Smooth muscle cell (in vitro differentiated cells): ENCODE measurements at regions not wholly inside any gene's neighbourhood (a gene's known extent, or its start where the extent isn't known, plus 50 kb on each side); places are given as distances from the start of the nearest gene placed in this dataset.

Source experiments
- DNase-seq: peaks from one replicate; lab custom pipeline; 2025; ENCODE audit not compliant: unreplicated experiment; lab: John Stamatoyannopoulos, UW
- H2AFZ ChIP-seq: fragments of 200-600 bp; sonication (generic); 2 replicates; pipeline ENCODE4 v1.6.0; 2016; ENCODE audit warnings: antibody characterized with exemption, low read depth, mild to moderate bottlenecking
- H3F3A ChIP-seq: fragments of 200-600 bp; sonication (generic); 2 replicates; pipeline ENCODE4 v1.6.0; 2017; ENCODE audit warnings: antibody characterized with exemption, low read depth
- H3K27ac ChIP-seq: fragments of 200-600 bp; sonication (generic); 2 replicates; pipeline ENCODE4 v1.5.1; 2016; ENCODE audit warnings: low read depth, mild to moderate bottlenecking
- H3K27me3 ChIP-seq: fragments of 200-600 bp; sonication (generic); 2 replicates; pipeline ENCODE4 v1.6.1; 2016; ENCODE audit warnings: low read depth, mild to moderate bottlenecking
- H3K36me3 ChIP-seq: fragments of 200-600 bp; sonication (generic); 2 replicates; pipeline ENCODE4 v1.5.1; 2016; ENCODE audit warnings: low read depth
- H3K4me1 ChIP-seq: fragments of 200-600 bp; sonication (generic); 2 replicates; pipeline ENCODE4 v1.5.1; 2016; ENCODE audit warnings: low read depth
- H3K4me2 ChIP-seq: fragments of 200-600 bp; sonication (generic); 2 replicates; pipeline ENCODE4 v1.6.0; 2016; ENCODE audit warnings: mild to moderate bottlenecking
- H3K4me3 ChIP-seq: fragments of 200-600 bp; sonication (generic); 2 replicates; pipeline ENCODE4 v1.5.1; 2016; ENCODE audit warnings: mild to moderate bottlenecking
- H3K79me2 ChIP-seq: fragments of 200-600 bp; sonication (generic); 2 replicates; pipeline ENCODE4 v1.6.0; 2016; ENCODE audit warnings: low read depth, mild to moderate bottlenecking
- H3K9ac ChIP-seq: fragments of 200-600 bp; sonication (generic); 2 replicates; pipeline ENCODE4 v1.6.0; 2016; ENCODE audit warnings: low read depth
- H3K9me3 ChIP-seq: fragments of 200-600 bp; sonication (generic); replicated peaks from 2 replicates; pipeline ENCODE4 v1.5.1; 2016; ENCODE audit warnings: low read depth
- H4K20me1 ChIP-seq: fragments of 200-600 bp; sonication (generic); 2 replicates; pipeline ENCODE4 v1.6.0; 2016; ENCODE audit warnings: low read depth
- WGBS: methylation state at CpG from one replicate; pipeline ENCODE4 v1.1.7; 2016; ENCODE audit warnings: low lambda C conversion rate; 5-methylcytosine and 5-hydroxymethylcytosine counted together
- TF ChIP-seq, protein P1 (sequence below): fragments of 200-600 bp; sonication (generic); IDR thresholded peaks from 2 replicates; pipeline ENCODE4 v1.5.1; 2017; ENCODE audit warnings: borderline replicate concordance, mild to moderate bottlenecking, antibody characterized with exemption; ENCODE audit not compliant: insufficient read depth, poor library complexity, severe bottlenecking

DNA sequence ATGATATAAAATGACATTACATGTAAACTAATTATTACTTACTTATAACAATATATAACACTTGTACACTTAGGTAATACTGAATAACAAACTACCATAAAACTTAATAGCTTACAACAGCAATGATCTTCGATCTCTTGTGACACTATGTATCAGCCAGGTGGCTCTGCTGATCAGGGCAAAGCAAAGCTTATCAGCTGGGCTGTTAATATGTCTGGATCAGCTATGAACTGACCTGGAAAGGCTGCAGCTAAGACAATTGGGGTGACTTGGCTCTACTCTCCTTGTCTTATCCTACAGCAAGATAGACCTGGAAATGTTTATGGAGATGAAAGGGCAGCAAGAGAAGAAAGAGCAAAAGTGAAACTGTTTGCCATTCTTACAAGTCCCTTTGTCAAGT, 511.3 kb downstream of the TLR4 start:
- TF ChIP-seq, protein P1, sequence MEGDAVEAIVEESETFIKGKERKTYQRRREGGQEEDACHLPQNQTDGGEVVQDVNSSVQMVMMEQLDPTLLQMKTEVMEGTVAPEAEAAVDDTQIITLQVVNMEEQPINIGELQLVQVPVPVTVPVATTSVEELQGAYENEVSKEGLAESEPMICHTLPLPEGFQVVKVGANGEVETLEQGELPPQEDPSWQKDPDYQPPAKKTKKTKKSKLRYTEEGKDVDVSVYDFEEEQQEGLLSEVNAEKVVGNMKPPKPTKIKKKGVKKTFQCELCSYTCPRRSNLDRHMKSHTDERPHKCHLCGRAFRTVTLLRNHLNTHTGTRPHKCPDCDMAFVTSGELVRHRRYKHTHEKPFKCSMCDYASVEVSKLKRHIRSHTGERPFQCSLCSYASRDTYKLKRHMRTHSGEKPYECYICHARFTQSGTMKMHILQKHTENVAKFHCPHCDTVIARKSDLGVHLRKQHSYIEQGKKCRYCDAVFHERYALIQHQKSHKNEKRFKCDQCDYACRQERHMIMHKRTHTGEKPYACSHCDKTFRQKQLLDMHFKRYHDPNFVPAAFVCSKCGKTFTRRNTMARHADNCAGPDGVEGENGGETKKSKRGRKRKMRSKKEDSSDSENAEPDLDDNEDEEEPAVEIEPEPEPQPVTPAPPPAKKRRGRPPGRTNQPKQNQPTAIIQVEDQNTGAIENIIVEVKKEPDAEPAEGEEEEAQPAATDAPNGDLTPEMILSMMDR, result no peak
- H3K4me2 ChIP-seq, result no peak overlapping the region
- H3K27me3 ChIP-seq, result peaks cover 52% of the 10 kb centered on the region
- H4K20me1 ChIP-seq, result no peaks in the 10 kb centered on the region
- H3F3A ChIP-seq, result no peaks in the 10 kb centered on the region
- WGBS, result 82% methylated on average over 1 of the region's 1 CpG
- H3K9ac ChIP-seq, result no peak overlapping the region
- H2AFZ ChIP-seq, result no peak overlapping the region
- H3K4me1 ChIP-seq, result no peaks in the 10 kb centered on the region
- no peak overlapping the region for H3K27ac ChIP-seq
- no peaks in the 10 kb centered on the region for H3K79me2 ChIP-seq
- no peaks in the 10 kb centered on the region for H3K36me3 ChIP-seq
- DNase-seq, result no peak
- H3K9me3 ChIP-seq, result no peaks in the 10 kb centered on the region
- no peak overlapping the region for H3K4me3 ChIP-seq

DNA sequence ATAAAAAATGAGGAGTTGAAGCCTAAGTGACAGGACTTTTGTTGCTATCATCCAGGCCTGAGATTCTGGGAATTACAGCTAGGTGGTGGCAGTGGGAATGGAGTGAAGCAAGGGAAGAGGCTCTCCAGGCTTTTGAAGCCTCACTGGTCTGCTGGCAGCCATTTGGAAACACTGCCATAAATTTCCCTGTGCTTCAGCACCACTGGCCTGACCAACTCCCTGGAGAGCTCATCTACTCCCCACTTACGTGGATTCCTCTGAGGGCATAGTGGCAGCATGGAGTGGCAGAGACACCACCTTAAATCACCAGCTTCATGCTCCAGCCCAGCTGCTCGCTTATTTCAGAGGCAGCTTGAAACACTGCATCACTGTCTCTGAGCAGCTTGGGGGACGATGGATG, 518.2 kb downstream of the TLR4 start:
- H3K9ac ChIP-seq, result no peak overlapping the region
- no peaks in the 10 kb centered on the region for H4K20me1 ChIP-seq
- TF ChIP-seq, protein P1, result no peak
- H3K4me3 ChIP-seq, result no peak overlapping the region
- H3K9me3 ChIP-seq, result no peaks in the 10 kb centered on the region
- H3K79me2 ChIP-seq, result no peaks in the 10 kb centered on the region
- H2AFZ ChIP-seq, result no peak overlapping the region
- H3K27ac ChIP-seq, result peak overlapping the region; percentile 9
- DNase-seq, result no peak
- H3K4me2 ChIP-seq, result peak overlapping the region; percentile 45
- H3K27me3 ChIP-seq, result peaks cover 20% of the 10 kb centered on the region
- no peaks in the 10 kb centered on the region for H3K36me3 ChIP-seq
- H3K4me1 ChIP-seq, result no peaks in the 10 kb centered on the region
- 40% methylated on average over 3 of the region's 3 CpGs for WGBS
- no peaks in the 10 kb centered on the region for H3F3A ChIP-seq

DNA sequence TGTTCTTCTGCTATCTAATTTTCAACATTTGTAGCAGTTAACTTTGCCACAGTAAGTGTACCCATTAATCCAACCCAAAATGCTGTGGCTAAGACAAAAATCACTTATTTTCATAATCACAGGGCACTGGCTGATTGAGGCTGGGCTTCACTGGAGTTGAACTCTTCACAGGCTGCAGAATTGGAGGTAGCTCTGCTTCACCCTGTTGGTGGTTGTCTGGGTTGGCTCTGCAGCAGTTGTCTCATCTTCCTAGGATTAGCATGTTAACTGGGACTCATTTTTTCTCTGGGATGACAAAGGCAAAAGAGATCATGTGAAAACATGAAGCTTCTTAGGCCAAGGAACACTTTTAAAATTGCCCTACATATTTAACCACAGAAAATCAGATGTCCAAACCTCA, 518.9 kb downstream of the TLR4 start:
- no peaks in the 10 kb centered on the region for H3K36me3 ChIP-seq
- H3K27me3 ChIP-seq, result peaks cover 25% of the 10 kb centered on the region
- no peaks in the 10 kb centered on the region for H3K79me2 ChIP-seq
- H3F3A ChIP-seq, result no peaks in the 10 kb centered on the region
- no peak overlapping the region for H3K9ac ChIP-seq
- peak overlapping the region; percentile 45 for H3K4me2 ChIP-seq
- no peak overlapping the region for H2AFZ ChIP-seq
- no peaks in the 10 kb centered on the region for H3K4me1 ChIP-seq
- H4K20me1 ChIP-seq, result no peaks in the 10 kb centered on the region
- DNase-seq, result no peak
- peak overlapping the region; percentile 9 for H3K27ac ChIP-seq
- H3K4me3 ChIP-seq, result no peak overlapping the region
- TF ChIP-seq, protein P1, result no peak
- no peaks in the 10 kb centered on the region for H3K9me3 ChIP-seq

DNA sequence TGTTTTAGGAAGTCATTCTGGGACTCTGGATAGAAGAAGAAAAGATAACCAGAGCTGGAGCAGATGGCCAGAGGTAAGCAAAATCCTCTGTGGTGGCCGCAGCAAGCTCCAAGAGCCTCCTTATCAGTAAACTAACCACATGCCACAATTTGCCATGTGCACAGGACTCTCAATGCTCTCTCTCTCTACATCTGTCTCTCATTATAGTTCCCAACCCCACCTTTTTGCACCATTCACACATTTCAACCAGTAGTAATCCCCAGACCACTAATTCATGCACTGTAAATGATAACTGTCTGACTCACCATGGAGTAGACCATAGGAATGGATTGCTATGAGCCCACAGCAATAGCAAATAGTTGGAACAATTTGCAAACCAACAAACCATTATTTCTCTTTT, 526.1 kb downstream of the TLR4 start:
- TF ChIP-seq, protein P1, result no peak
- 14% methylated on average over 1 of the region's 1 CpG for WGBS

More for the DNA sequence above, 526.1 kb downstream of the TLR4 start:
- no peak for DNase-seq
- no peaks in the 10 kb centered on the region for H3K36me3 ChIP-seq
- no peak overlapping the region for H2AFZ ChIP-seq
- H3K9ac ChIP-seq, result no peak overlapping the region
- no peaks in the 10 kb centered on the region for H4K20me1 ChIP-seq
- no peaks in the 10 kb centered on the region for H3K4me1 ChIP-seq
- H3K4me2 ChIP-seq, result peak overlapping the region; percentile 8
- H3K4me3 ChIP-seq, result no peak overlapping the region
- H3K9me3 ChIP-seq, result no peaks in the 10 kb centered on the region
- peaks cover 21% of the 10 kb centered on the region for H3K27me3 ChIP-seq
- H3K79me2 ChIP-seq, result no peaks in the 10 kb centered on the region
- no peaks in the 10 kb centered on the region for H3F3A ChIP-seq
- H3K27ac ChIP-seq, result no peak overlapping the region
